ENCODE measurements at regions not wholly inside any gene's neighbourhood (a gene's known extent, or its start where the extent isn't known, plus 50 kb on each side); places are given as distances from the start of the nearest gene placed in this dataset.

GRCh38 chr5:79871364-79872120 is 119.5 kb downstream of the MTX3 start:
- no peak for DNase-seq (ENCODE audit: low spot score)

- DNase-seq (ENCODE audit: low spot score): no peak
Measured at GRCh38 chr5:79868163-79868670, 122.8 kb downstream of the MTX3 start.

GRCh38 chr5:79865579-79865978 is 125.5 kb downstream of the MTX3 start:
- DNase-seq (ENCODE audit: low spot score): no peak

GRCh38 chr5:79864364-79864763 is 126.7 kb downstream of the MTX3 start:
- no peak for DNase-seq (ENCODE audit: low spot score)

- DNase-seq (ENCODE audit: low spot score): no peak
Measured at GRCh38 chr5:79859588-79859987, 131.5 kb downstream of the MTX3 start.

- no peak for DNase-seq (ENCODE audit: low spot score)
Measured at GRCh38 chr5:79858410-79858723, 132.7 kb downstream of the MTX3 start.

- peak; percentile 67 for DNase-seq (ENCODE audit: low spot score)
Measured at GRCh38 chr5:79857714-79858409, 133.2 kb downstream of the MTX3 start.

- DNase-seq (ENCODE audit: low spot score): no peak
Measured at GRCh38 chr5:79856456-79857055, 134.5 kb downstream of the MTX3 start.

- DNase-seq (ENCODE audit: low spot score): peak; percentile 47
Measured at GRCh38 chr5:79853676-79854418, 137.2 kb downstream of the MTX3 start.

GRCh38 chr5:79853028-79853427 is 138.0 kb downstream of the MTX3 start:
- DNase-seq (ENCODE audit: low spot score): no peak

- DNase-seq (ENCODE audit: low spot score): no peak
Measured at GRCh38 chr5:79851391-79851863, 139.6 kb downstream of the MTX3 start.

- no peak for DNase-seq (ENCODE audit: low spot score)
Measured at GRCh38 chr5:79850941-79851340, 140.1 kb downstream of the MTX3 start.

- DNase-seq (ENCODE audit: low spot score): no peak
Measured at GRCh38 chr5:79850316-79850822, 140.7 kb downstream of the MTX3 start.

- DNase-seq (ENCODE audit: low spot score): no peak
Measured at GRCh38 chr5:79849486-79850315, 141.4 kb downstream of the MTX3 start.

Data from LoVo (cell line).